CD4-positive, alpha-beta T cell treated with Interleukin-17A for 4 hours (primary cell): ENCODE measurements at regions not wholly inside any gene's neighbourhood (a gene's known extent, or its start where the extent isn't known, plus 50 kb on each side); places are given as distances from the start of the nearest gene placed in this dataset.

Source experiments
- DNase-seq: peaks from one replicate; pipeline ENCODE4 v3.0.0-alpha.2; 2020; ENCODE audit warnings: mixed read lengths

GRCh38 chr5:2936413-2936812 is 184.9 kb upstream of the IRX2 start:
- no peak for DNase-seq

- DNase-seq: no peak
Measured at GRCh38 chr5:2929779-2930178, 178.3 kb upstream of the IRX2 start.

- no peak for DNase-seq
Measured at GRCh38 chr5:2921651-2922050, 170.2 kb upstream of the IRX2 start.

GRCh38 chr5:2921176-2921575 is 169.7 kb upstream of the IRX2 start:
- DNase-seq: no peak

- no peak for DNase-seq
Measured at GRCh38 chr5:2920312-2920711, 168.8 kb upstream of the IRX2 start.

GRCh38 chr5:2919310-2920018 is 168.0 kb upstream of the IRX2 start:
- no peak for DNase-seq

- DNase-seq: no peak
Measured at GRCh38 chr5:2917524-2917923, 166.0 kb upstream of the IRX2 start.

- no peak for DNase-seq
Measured at GRCh38 chr5:2917093-2917492, 165.6 kb upstream of the IRX2 start.

GRCh38 chr5:2916076-2916682 is 164.7 kb upstream of the IRX2 start:
- no peak for DNase-seq

- no peak for DNase-seq
Measured at GRCh38 chr5:2914981-2915484, 163.6 kb upstream of the IRX2 start.

- DNase-seq: no peak
Measured at GRCh38 chr5:2914022-2914661, 162.7 kb upstream of the IRX2 start.

- no peak for DNase-seq
Measured at GRCh38 chr5:2913281-2913680, 161.8 kb upstream of the IRX2 start.

GRCh38 chr5:2912741-2913140 is 161.3 kb upstream of the IRX2 start:
- DNase-seq: no peak

GRCh38 chr5:2910401-2911175 is 159.1 kb upstream of the IRX2 start:
- DNase-seq: no peak

GRCh38 chr5:2909035-2909434 is 157.6 kb upstream of the IRX2 start:
- DNase-seq: no peak

- no peak for DNase-seq
Measured at GRCh38 chr5:2908086-2908485, 156.6 kb upstream of the IRX2 start.

- DNase-seq: no peak
Measured at GRCh38 chr5:2906302-2907090, 155.0 kb upstream of the IRX2 start.

- no peak for DNase-seq
Measured at GRCh38 chr5:2905741-2906140, 154.3 kb upstream of the IRX2 start.

GRCh38 chr5:2904956-2905355 is 153.5 kb upstream of the IRX2 start:
- DNase-seq: no peak

- DNase-seq: no peak
Measured at GRCh38 chr5:2904399-2904798, 152.9 kb upstream of the IRX2 start.

GRCh38 chr5:2903451-2904395 is 152.2 kb upstream of the IRX2 start:
- DNase-seq: no peak
